A549 (cell line): ENCODE measurements at regions not wholly inside any gene's neighbourhood (a gene's known extent, or its start where the extent isn't known, plus 50 kb on each side); places are given as distances from the start of the nearest gene placed in this dataset.

ENCODE experiments used
- ATAC-seq, 2 experiments: fragments of 200-7000 bp in 1 of 2; fragments of >200 bp in 1 of 2; cut with Nextera tagmentation in 1 of 2; cut with Tn5 transposase in 1 of 2; 3 replicates each; pipeline versions ENCODE4 v1.8.0 to v1.9.1; 2018 to 2020; ENCODE audit warnings: mild to moderate bottlenecking in 1 of 2, moderate library complexity in 1 of 2
- CTCF ChIA-PET: fragments of 300-600 bp; sonication (Branson Sonifier 250); formaldehyde crosslinking; extraction: SDS; loops from one replicate; lab custom pipeline; 2021; ENCODE audit warnings: antibody characterized with exemption, inconsistent platforms; lab: Yijun Ruan, JAX
- POLR2A ChIA-PET: fragments of 350-600 bp; formaldehyde crosslinking; extraction: SDS; loops from one replicate; lab custom pipeline; 2021; ENCODE audit warnings: antibody characterized with exemption, inconsistent platforms; lab: Yijun Ruan, JAX
- DNase-seq, 2 experiments: peaks; one replicate each; pipeline versions ENCODE4 v3.0.0 to v3.0.0-alpha.2; 2011 to 2016; ENCODE audit warnings: low read depth in 1 of 2, low spot score in 1 of 2
- FAIRE-seq: peaks from 2 replicates; lab custom pipeline; 2011; peaks lifted over from hg19 to GRCh38; lab: Jason Lieb, UNC
- H3K27ac ChIP-seq, 2 experiments: fragments of >200 bp; sonication (Bioruptor Twin); formaldehyde crosslinking; 3 replicates each; pipeline ENCODE4 v1.5.1; 2016 to 2017
- H3K4me1 ChIP-seq: fragments of >200 bp; sonication (Bioruptor Twin); formaldehyde crosslinking; 3 replicates; pipeline ENCODE4 v1.6.1; 2016
- H3K4me2 ChIP-seq: fragments of >200 bp; sonication (Bioruptor Twin); formaldehyde crosslinking; 3 replicates; pipeline ENCODE4 v1.6.1; 2016
- H3K4me3 ChIP-seq: fragments of >200 bp; sonication (Bioruptor Twin); formaldehyde crosslinking; 3 replicates; pipeline ENCODE4 v1.5.1; 2016
- H3K9me3 ChIP-seq: fragments of >200 bp; sonication (Bioruptor Twin); formaldehyde crosslinking; 3 replicates; pipeline ENCODE4 v1.6.1; 2016
- BHLHE40 ChIP-seq: IDR thresholded peaks from 2 replicates; pipeline ENCODE4 v1.6.1; 2012; ENCODE audit warnings: low read depth, low read length, inconsistent platforms
- CBX2 ChIP-seq: fragments of 200-600 bp; sonication (generic); IDR thresholded peaks from 2 replicates; pipeline ENCODE4 v1.6.1; 2016; ENCODE audit warnings: low read depth, mild to moderate bottlenecking, borderline replicate concordance
- EHF ChIP-seq: fragments of 250-450 bp; sonication (Bioruptor Pico); IDR thresholded peaks from 2 replicates; pipeline ENCODE4 v1.5.0; 2020; ENCODE audit warnings: mild to moderate bottlenecking
- ELK1 ChIP-seq: fragments of 150-350 bp; IDR thresholded peaks from 2 replicates; pipeline ENCODE4 v1.6.1; 2014; ENCODE audit warnings: low read depth, mild to moderate bottlenecking, low read length
- EP300 ChIP-seq, 2 experiments: fragments of >200 bp; sonication (Bioruptor Twin); formaldehyde crosslinking; IDR thresholded peaks; 2 replicates in 1 of 2; 3 replicates in 1 of 2; pipeline ENCODE4 v1.6.1; 2016 to 2017
- FOSL2 ChIP-seq, 2 experiments: fragments of 450-650 bp in 1 of 2; fragments of >200 bp in 1 of 2; sonication (Bioruptor Twin) in 1 of 2; formaldehyde crosslinking; IDR thresholded peaks; 2 replicates each; pipeline versions ENCODE4 v1.5.0 to v1.6.1; 2016 to 2020; ENCODE audit warnings: mild to moderate bottlenecking in 1 of 2, moderate library complexity in 1 of 2
- FOXS1 ChIP-seq: fragments of 250-450 bp; sonication (Bioruptor Pico); IDR thresholded peaks from 2 replicates; pipeline ENCODE4 v1.5.0; 2020; ENCODE audit warnings: mild to moderate bottlenecking, moderate library complexity
- GATA3 ChIP-seq: IDR thresholded peaks from 2 replicates; pipeline ENCODE4 v1.6.1; 2012; ENCODE audit warnings: borderline replicate concordance
- HEYL ChIP-seq: fragments of 250-450 bp; sonication (Bioruptor Pico); IDR thresholded peaks from 2 replicates; pipeline ENCODE4 v1.8.0; 2021; ENCODE audit warnings: mild to moderate bottlenecking, moderate library complexity
- KDM1A ChIP-seq: fragments of 200-600 bp; sonication (generic); IDR thresholded peaks from 2 replicates; pipeline ENCODE4 v1.6.1; 2016; ENCODE audit warnings: low read depth, mild to moderate bottlenecking
- MAFK ChIP-seq: fragments of 450-650 bp; IDR thresholded peaks from 2 replicates; pipeline ENCODE4 v1.6.1; 2014; ENCODE audit not compliant: partially characterized antibody
- MAZ ChIP-seq: fragments of 150-350 bp; IDR thresholded peaks from 2 replicates; pipeline ENCODE4 v1.6.1; 2014; ENCODE audit warnings: antibody characterized with exemption, low read depth, low read length, borderline replicate concordance
- PBX3 ChIP-seq: IDR thresholded peaks from 2 replicates; pipeline ENCODE4 v1.6.1; 2012
- PHF8 ChIP-seq: fragments of 200-600 bp; sonication (generic); IDR thresholded peaks from 2 replicates; pipeline ENCODE4 v1.6.1; 2016; ENCODE audit warnings: low read depth, mild to moderate bottlenecking, antibody characterized with exemption, moderate library complexity, borderline replicate concordance
- POLR2AphosphoS2 ChIP-seq: conservative IDR thresholded peaks from 2 replicates; pipeline ENCODE4 v1.6.1; 2012; ENCODE audit warnings: low read length, improper control_type of control experiment, inconsistent platforms
- RAD21 ChIP-seq, 2 experiments: fragments of >200 bp in 1 of 2; sonication (Bioruptor Twin) in 1 of 2; formaldehyde crosslinking in 1 of 2; IDR thresholded peaks in 1 of 2; conservative IDR thresholded peaks in 1 of 2; 2 replicates in 1 of 2; 3 replicates in 1 of 2; pipeline ENCODE4 v1.6.1; 2012 to 2018; ENCODE audit warnings: inconsistent platforms in 1 of 2
- RCOR1 ChIP-seq: fragments of 150-350 bp; IDR thresholded peaks from 2 replicates; pipeline ENCODE4 v1.6.1; 2014; ENCODE audit warnings: antibody characterized with exemption, low read length, low read depth
- RFX5 ChIP-seq: fragments of 450-650 bp; IDR thresholded peaks from 2 replicates; pipeline ENCODE4 v1.7.1; 2014; ENCODE audit warnings: antibody characterized with exemption, mild to moderate bottlenecking, moderate library complexity
- RNF2 ChIP-seq: fragments of 200-600 bp; sonication (generic); IDR thresholded peaks from 2 replicates; pipeline ENCODE4 v1.6.1; 2016; ENCODE audit warnings: low read depth, mild to moderate bottlenecking, antibody characterized with exemption, moderate library complexity, borderline replicate concordance
- SMC3 ChIP-seq: fragments of >200 bp; sonication (Bioruptor Twin); formaldehyde crosslinking; IDR thresholded peaks from 3 replicates; pipeline ENCODE4 v1.6.1; 2018; ENCODE audit warnings: inconsistent platforms
- TFCP2L1 ChIP-seq: fragments of 250-450 bp; sonication (Bioruptor Pico); IDR thresholded peaks from 2 replicates; pipeline ENCODE4 v1.5.0; 2021; ENCODE audit warnings: mild to moderate bottlenecking
- USF2 ChIP-seq: fragments of 450-650 bp; IDR thresholded peaks from 2 replicates; pipeline ENCODE4 v1.6.1; 2014; ENCODE audit warnings: antibody characterized with exemption
- ZC3H11A ChIP-seq: fragments of 450-650 bp; IDR thresholded peaks from 2 replicates; pipeline ENCODE4 v1.6.1; 2014; ENCODE audit warnings: antibody characterized with exemption, mild to moderate bottlenecking
- WGBS: methylation state at CpG from one replicate; pipeline ENCODE4 v1.1.6; 2017; ENCODE audit errors: missing lambda C conversion rate; 5-methylcytosine and 5-hydroxymethylcytosine counted together
- TF ChIP-seq, protein P1 (sequence below): fragments of >200 bp; sonication (Bioruptor Twin); formaldehyde crosslinking; IDR thresholded peaks from 2 replicates; pipeline ENCODE4 v1.6.1; 2016

DNA sequence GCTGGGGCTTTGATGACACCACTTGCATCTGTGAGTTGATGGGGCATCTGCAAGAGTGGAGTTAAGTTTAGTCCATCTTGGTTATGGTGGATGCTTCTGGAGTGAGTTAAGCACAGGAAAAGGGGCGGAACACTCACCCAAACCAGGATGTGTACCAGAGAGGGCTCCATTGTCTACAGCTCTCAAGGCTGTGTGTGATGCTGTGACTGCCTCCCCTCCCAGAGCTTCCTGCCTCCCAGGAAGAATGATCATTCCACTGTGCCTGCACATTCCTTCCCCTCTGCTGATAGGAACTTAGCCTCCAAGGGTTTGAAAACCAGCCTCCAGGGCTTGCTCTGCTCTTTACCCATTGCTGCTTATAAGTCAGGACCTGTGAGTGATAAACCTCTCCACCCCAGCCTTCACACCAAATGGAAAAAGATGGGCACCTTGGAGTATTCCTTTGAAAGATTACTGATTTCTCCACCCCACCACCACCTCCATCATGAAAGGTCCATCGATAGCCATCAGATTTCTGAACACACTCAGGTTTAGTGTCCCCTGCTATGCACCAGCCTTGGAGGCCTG lies 160.1 kb upstream of the SPRY4 start:
- no peak overlapping the region for H3K4me3 ChIP-seq
- no peak for TF ChIP-seq TFCP2L1 (CRISPR knock-in tag)
- TF ChIP-seq, protein P1, sequence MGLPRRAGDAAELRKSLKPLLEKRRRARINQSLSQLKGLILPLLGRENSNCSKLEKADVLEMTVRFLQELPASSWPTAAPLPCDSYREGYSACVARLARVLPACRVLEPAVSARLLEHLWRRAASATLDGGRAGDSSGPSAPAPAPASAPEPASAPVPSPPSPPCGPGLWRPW: no peak
- TF ChIP-seq EP300 (IDR thresholded peaks at IDR 0.05): no peak
- no peak for TF ChIP-seq PBX3
- no peak for TF ChIP-seq ELK1
- no peak for TF ChIP-seq CBX2
- TF ChIP-seq HEYL (CRISPR knock-in tag): no peak
- TF ChIP-seq EHF (CRISPR knock-in tag): no peak
- no peak for TF ChIP-seq FOSL2 (IDR thresholded peaks at IDR 0.05)
- no peak for TF ChIP-seq FOSL2 (CRISPR knock-in tag; IDR thresholded peaks at IDR 0.05)
- no peak for TF ChIP-seq RFX5
- no peak for TF ChIP-seq PHF8
- no peak for TF ChIP-seq GATA3
- no peak for TF ChIP-seq KDM1A
- no peak for TF ChIP-seq POLR2AphosphoS2
- no peak overlapping the region for H3K4me2 ChIP-seq
- ChIA-PET POLR2A (no interaction called here), CTCF (interaction anchor here (0.6 kb wide), 1 partner anchor 64 kb away, joined by 3 read pairs; no protein-coding TSS in a partner anchor)
- no peak overlapping the region for H3K27ac ChIP-seq
- ATAC-seq (no peak), FAIRE-seq (no peak), DNase-seq (no peak)
- no peaks in the 10 kb centered on the region for H3K9me3 ChIP-seq
- WGBS: 76% methylated on average over 2 of the region's 2 CpGs
- no peaks in the 10 kb centered on the region for H3K4me1 ChIP-seq

DNA sequence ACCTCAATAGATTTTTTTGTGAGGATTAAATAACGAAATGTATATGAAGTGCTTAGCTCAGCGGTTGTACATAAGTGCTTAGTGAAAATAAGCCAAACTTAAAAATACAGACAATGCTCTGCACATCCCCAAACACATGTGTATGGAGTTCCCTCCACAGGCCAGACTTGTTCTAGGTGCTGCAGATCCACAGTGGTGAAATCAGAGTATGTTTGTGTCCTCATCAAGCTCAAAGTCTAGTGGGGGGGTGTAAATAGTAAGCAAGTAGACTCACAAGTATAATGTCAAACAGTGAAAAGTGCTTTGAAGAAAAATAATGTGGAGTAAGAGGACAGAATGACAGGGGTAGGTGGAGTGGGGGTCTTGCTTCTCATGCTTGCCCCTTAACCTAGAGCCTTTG lies 157.4 kb upstream of the SPRY4 start:
- no peak for FAIRE-seq
- no peak overlapping the region for H3K4me3 ChIP-seq
- 71% methylated on average over 2 of the region's 2 CpGs for WGBS
- TF ChIP-seq POLR2AphosphoS2 (no peak), FOXS1 (CRISPR knock-in tag) (no peak), MAFK (peak; percentile 43)
- TF ChIP-seq, all 56 proteins: peak for 1
- DNase-seq: no peak
- Histone ChIP-seq H3K9me3 (peaks cover 16% of the 10 kb centered on the region), H3K4me1 (no peaks in the 10 kb centered on the region), H3K4me2 (no peak overlapping the region), H3K27ac (no peak overlapping the region)
- ChIA-PET POLR2A (no interaction called here), CTCF (interaction anchor here (0.9 to 1.2 kb wide), 3 partner anchors 10 to 67 kb away, joined by 3 read pairs; no protein-coding TSS in a partner anchor)
- ATAC-seq: no peak

- 31% methylated on average over 3 of the region's 3 CpGs for WGBS
- no peak for TF ChIP-seq BHLHE40
- TF ChIP-seq MAZ: no peak
- TF ChIP-seq RAD21 (conservative IDR thresholded peaks at IDR 0.05 in 1 of 2, IDR thresholded peaks at IDR 0.05 in 1 of 2): no peak
- no peak for TF ChIP-seq RCOR1
- no peak for TF ChIP-seq RNF2
- no peak for TF ChIP-seq ZC3H11A
- TF ChIP-seq SMC3: no peak
- no peak for TF ChIP-seq USF2
- no peak overlapping the region for H3K4me3 ChIP-seq
- ChIA-PET POLR2A (no interaction called here), CTCF (interaction anchor here (0.7 to 1.2 kb wide), 4 partner anchors 10 to 68 kb away, joined by 3 read pairs; no protein-coding TSS in a partner anchor)
- peaks cover 16% of the 10 kb centered on the region for H3K9me3 ChIP-seq
- H3K4me2 ChIP-seq: no peak overlapping the region
- DNase-seq: no peak
- H3K27ac ChIP-seq: no peak overlapping the region
- ATAC-seq: no peak
- H3K4me1 ChIP-seq: no peaks in the 10 kb centered on the region
- FAIRE-seq: no peak
Measured at GRCh38 chr5:142481410-142481809, 156.6 kb upstream of the SPRY4 start.
